A673 (cell line): ENCODE measurements at regions not wholly inside any gene's neighbourhood (a gene's known extent, or its start where the extent isn't known, plus 50 kb on each side); places are given as distances from the start of the nearest gene placed in this dataset.

Experiments used
- EZH2 ChIP-seq: fragments of 200-600 bp; sonication (generic); IDR thresholded peaks from 2 replicates; pipeline ENCODE4 v1.6.1; 2017; ENCODE audit warnings: borderline replicate concordance, low read depth, mild to moderate bottlenecking, mixed read lengths, antibody characterized with exemption, low read length; ENCODE audit not compliant: poor library complexity, severe bottlenecking
- TF ChIP-seq, protein P1 (sequence below): fragments of 300-800, 200-600 bp; sonication (generic); conservative IDR thresholded peaks from 2 replicates; pipeline ENCODE4 v1.5.1; 2017; ENCODE audit warnings: low read depth, mild to moderate bottlenecking, antibody characterized with exemption, low read length, moderate library complexity, mixed read lengths

- TF ChIP-seq, protein P1, sequence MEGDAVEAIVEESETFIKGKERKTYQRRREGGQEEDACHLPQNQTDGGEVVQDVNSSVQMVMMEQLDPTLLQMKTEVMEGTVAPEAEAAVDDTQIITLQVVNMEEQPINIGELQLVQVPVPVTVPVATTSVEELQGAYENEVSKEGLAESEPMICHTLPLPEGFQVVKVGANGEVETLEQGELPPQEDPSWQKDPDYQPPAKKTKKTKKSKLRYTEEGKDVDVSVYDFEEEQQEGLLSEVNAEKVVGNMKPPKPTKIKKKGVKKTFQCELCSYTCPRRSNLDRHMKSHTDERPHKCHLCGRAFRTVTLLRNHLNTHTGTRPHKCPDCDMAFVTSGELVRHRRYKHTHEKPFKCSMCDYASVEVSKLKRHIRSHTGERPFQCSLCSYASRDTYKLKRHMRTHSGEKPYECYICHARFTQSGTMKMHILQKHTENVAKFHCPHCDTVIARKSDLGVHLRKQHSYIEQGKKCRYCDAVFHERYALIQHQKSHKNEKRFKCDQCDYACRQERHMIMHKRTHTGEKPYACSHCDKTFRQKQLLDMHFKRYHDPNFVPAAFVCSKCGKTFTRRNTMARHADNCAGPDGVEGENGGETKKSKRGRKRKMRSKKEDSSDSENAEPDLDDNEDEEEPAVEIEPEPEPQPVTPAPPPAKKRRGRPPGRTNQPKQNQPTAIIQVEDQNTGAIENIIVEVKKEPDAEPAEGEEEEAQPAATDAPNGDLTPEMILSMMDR, result peak; percentile 63
- TF ChIP-seq EZH2, result no peak
Measured at GRCh38 chr6:133040094-133040802, 200.9 kb upstream of the EYA4 start.
